Testis (tissue), 2 donors: ENCODE measurements at regions not wholly inside any gene's neighbourhood (a gene's known extent, or its start where the extent isn't known, plus 50 kb on each side); places are given as distances from the start of the nearest gene placed in this dataset.

Experiments used
- CTCF ChIP-seq, 3 experiments: fragments of 450-650 bp in 2 of 3; fragments of 200-600 bp in 1 of 3; sonication (generic) in 1 of 3; IDR thresholded peaks; one replicate each; pipeline ENCODE4 v1.5.1; 2016 to 2019; ENCODE audit warnings: antibody characterized with exemption in 3 of 3, mild to moderate bottlenecking in 2 of 3, moderate library complexity in 1 of 3
- POLR2A ChIP-seq: fragments of 450-650 bp; IDR thresholded peaks from one replicate; pipeline ENCODE4 v1.6.1; 2017; ENCODE audit warnings: antibody characterized with exemption, mild to moderate bottlenecking, moderate library complexity

- TF ChIP-seq CTCF (IDR thresholded peaks at IDR 0.05), result no peak
- no peak for TF ChIP-seq POLR2A
These were observed 433.2 kb upstream of the RGPD4 start for GRCh38 chr2:107393516-107393915.
